ENCODE measurements at regions not wholly inside any gene's neighbourhood (a gene's known extent, or its start where the extent isn't known, plus 50 kb on each side); places are given as distances from the start of the nearest gene placed in this dataset.

DNA sequence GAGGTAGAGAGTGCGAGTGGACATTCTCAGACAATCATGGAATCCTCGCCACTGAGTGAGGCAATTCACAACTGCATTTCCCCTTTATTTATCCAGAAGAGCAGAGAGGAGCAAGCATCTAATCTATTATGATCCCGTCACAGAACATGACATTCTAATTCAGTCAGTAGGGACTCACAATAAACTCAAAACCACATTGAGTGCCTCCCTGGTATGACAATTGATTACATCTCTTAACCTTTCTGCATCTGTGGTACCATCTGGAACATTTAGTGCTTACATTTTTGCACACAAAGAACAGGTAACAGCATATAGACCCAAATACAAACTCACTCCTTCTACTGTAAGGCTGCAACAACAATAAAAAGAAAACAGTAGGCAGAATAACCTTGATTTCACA is 517.2 kb downstream of the GBE1 start:
- H3K4me3 ChIP-seq (ENCODE audit: low read depth, low read length) = no peak overlapping the region
- no peak for TF ChIP-seq CTCF (IDR thresholded peaks at IDR 0.05; ENCODE audit: insufficient read depth, low read length, poor library complexity, severe bottlenecking)
- no peaks in the 10 kb centered on the region for H3K36me3 ChIP-seq (ENCODE audit: control insufficient read depth, insufficient read depth, low read length)
- no peak for DNase-seq (ENCODE audit: low read depth)
- H3K27me3 ChIP-seq (ENCODE audit: control insufficient read depth, insufficient read depth, low read length) = no peaks in the 10 kb centered on the region

GRCh38 chr3:81242871-81243270 is 518.6 kb downstream of the GBE1 start:
- TF ChIP-seq CTCF (IDR thresholded peaks at IDR 0.05; ENCODE audit: insufficient read depth, low read length, poor library complexity, severe bottlenecking) = peak; percentile 21
- Histone ChIP-seq H3K4me3 (ENCODE audit: low read depth, low read length) (no peak overlapping the region), H3K36me3 (ENCODE audit: control insufficient read depth, insufficient read depth, low read length) (no peaks in the 10 kb centered on the region), H3K27me3 (ENCODE audit: control insufficient read depth, insufficient read depth, low read length) (no peaks in the 10 kb centered on the region)
- no peak for DNase-seq (ENCODE audit: low read depth)

DNA sequence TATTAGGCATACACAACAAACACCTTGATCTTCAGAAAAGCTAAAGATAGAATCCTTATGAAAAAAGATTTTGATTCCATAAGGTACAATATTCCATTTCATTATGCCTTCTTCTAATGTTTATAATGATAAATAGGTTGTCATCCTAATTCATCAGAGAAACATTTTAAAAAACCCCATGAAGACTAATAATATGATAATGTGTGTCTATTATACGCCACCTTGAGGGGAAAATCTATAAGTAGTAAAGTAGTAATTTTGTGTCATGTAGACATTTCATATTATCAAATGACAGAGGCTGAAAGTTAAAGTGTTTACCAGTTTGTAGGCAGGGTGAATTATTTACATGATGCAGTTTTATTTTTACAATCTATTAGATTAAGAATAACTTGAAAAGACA is 524.3 kb downstream of the GBE1 start:
- Histone ChIP-seq H3K4me3 (ENCODE audit: low read depth, low read length) (no peak overlapping the region), H3K36me3 (ENCODE audit: control insufficient read depth, insufficient read depth, low read length) (no peaks in the 10 kb centered on the region), H3K27me3 (ENCODE audit: control insufficient read depth, insufficient read depth, low read length) (no peaks in the 10 kb centered on the region)
- TF ChIP-seq CTCF (IDR thresholded peaks at IDR 0.05; ENCODE audit: insufficient read depth, low read length, poor library complexity, severe bottlenecking) = no peak
- no peak for DNase-seq (ENCODE audit: low read depth)

GRCh38 chr3:81218023-81218422 is 543.4 kb downstream of the GBE1 start:
- Histone ChIP-seq H3K36me3 (ENCODE audit: control insufficient read depth, insufficient read depth, low read length) (no peaks in the 10 kb centered on the region), H3K27me3 (ENCODE audit: control insufficient read depth, insufficient read depth, low read length) (no peaks in the 10 kb centered on the region), H3K4me3 (ENCODE audit: low read depth, low read length) (no peak overlapping the region)
- TF ChIP-seq CTCF (IDR thresholded peaks at IDR 0.05; ENCODE audit: insufficient read depth, low read length, poor library complexity, severe bottlenecking) = peak; percentile 79
- DNase-seq (ENCODE audit: low read depth) = no peak

- no peaks in the 10 kb centered on the region for H3K36me3 ChIP-seq (ENCODE audit: control insufficient read depth, insufficient read depth, low read length)
- no peak overlapping the region for H3K4me3 ChIP-seq (ENCODE audit: low read depth, low read length)
- no peak for TF ChIP-seq CTCF (IDR thresholded peaks at IDR 0.05; ENCODE audit: insufficient read depth, low read length, poor library complexity, severe bottlenecking)
- H3K27me3 ChIP-seq (ENCODE audit: control insufficient read depth, insufficient read depth, low read length) = no peaks in the 10 kb centered on the region
- no peak for DNase-seq (ENCODE audit: low read depth)
Measured at GRCh38 chr3:81217101-81217500, 544.3 kb downstream of the GBE1 start.

DNA sequence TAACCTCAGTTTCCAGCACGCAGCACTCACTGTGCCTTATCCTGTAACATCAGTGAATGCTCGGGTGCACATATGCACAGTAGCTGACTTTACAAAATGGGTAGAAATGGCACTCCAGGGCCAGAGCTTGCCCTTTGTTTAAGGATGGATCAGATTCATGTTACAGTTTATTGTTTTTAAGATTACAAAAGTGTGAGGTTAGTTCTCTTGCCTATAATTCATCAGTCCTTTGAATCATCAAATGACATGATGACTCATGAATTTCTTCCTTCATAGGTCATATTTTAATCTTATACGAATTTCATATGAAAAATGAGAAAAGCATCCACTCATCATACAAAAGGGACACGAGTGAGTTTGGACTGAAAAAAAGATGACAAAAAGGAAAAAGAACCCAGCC is 545.3 kb downstream of the GBE1 start:
- no peak overlapping the region for H3K4me3 ChIP-seq (ENCODE audit: low read depth, low read length)
- no peak for DNase-seq (ENCODE audit: low read depth)
- no peak for TF ChIP-seq CTCF (IDR thresholded peaks at IDR 0.05; ENCODE audit: insufficient read depth, low read length, poor library complexity, severe bottlenecking)

More for the DNA sequence above, 545.3 kb downstream of the GBE1 start:
- H3K27me3 ChIP-seq (ENCODE audit: control insufficient read depth, insufficient read depth, low read length) = no peaks in the 10 kb centered on the region
- no peaks in the 10 kb centered on the region for H3K36me3 ChIP-seq (ENCODE audit: control insufficient read depth, insufficient read depth, low read length)

Measured in kidney epithelial cell (primary cell).